Erythroblast (primary cell): ENCODE measurements at regions not wholly inside any gene's neighbourhood (a gene's known extent, or its start where the extent isn't known, plus 50 kb on each side); places are given as distances from the start of the nearest gene placed in this dataset.
A peak's percentile ranks its signal among the peaks of the same experiment; 100 is the strongest.

Source experiments
- DNase-seq, 2 experiments: peaks; one replicate each; lab custom pipeline; 2025; lab: John Stamatoyannopoulos, UW
- GATA1 ChIP-seq: IDR thresholded peaks from 2 replicates; pipeline ENCODE4 v1.6.1; 2011; ENCODE audit warnings: low read depth, mild to moderate bottlenecking, control low read depth, low read length, moderate library complexity
- POLR2A ChIP-seq: IDR thresholded peaks from 2 replicates; pipeline ENCODE4 v1.6.1; 2011; ENCODE audit warnings: mild to moderate bottlenecking, low read length

DNA sequence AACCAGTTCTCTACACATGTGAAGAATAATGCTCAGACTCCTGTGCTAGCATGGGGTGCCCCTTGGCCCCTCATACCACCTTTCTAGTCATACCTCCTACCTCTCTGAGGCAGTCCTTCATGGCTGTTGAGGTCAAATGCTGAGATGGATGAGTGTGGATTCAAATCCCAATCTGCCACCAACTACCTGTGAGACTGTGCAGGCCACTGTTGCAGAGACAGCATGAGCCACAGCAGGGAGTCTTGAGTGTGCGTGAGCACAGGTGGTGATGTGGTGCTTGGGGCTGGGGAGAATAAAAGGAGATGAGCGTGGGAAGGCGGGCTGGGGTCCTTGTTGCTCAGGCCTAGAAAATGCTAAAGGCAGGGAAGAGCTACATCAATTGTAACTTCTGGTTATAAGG is 218.0 kb upstream of the E2F8 start:
- TF ChIP-seq GATA1 (no peak), POLR2A (no peak)
- no peak for DNase-seq

DNA sequence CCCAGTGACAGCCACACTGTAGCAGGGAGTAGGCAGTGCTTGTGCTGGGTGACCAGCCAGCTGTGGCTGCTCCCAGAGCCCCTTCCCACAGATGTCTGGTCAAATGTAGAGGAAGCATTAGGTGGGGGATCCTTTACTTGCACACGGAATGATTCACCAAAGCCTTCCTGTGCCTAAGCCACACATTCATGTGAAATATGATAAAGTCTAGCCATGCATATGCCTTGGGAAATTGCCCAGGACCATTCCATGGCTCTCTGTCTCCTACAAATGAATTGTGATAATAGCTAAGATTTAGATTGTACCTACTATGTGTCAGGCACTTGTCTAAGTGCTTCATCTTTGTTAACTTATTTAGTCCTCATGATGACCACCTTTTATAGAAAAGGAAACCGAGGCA is 217.5 kb upstream of the E2F8 start:
- no peak for DNase-seq
- no peak for TF ChIP-seq POLR2A
- TF ChIP-seq GATA1 = no peak

DNA sequence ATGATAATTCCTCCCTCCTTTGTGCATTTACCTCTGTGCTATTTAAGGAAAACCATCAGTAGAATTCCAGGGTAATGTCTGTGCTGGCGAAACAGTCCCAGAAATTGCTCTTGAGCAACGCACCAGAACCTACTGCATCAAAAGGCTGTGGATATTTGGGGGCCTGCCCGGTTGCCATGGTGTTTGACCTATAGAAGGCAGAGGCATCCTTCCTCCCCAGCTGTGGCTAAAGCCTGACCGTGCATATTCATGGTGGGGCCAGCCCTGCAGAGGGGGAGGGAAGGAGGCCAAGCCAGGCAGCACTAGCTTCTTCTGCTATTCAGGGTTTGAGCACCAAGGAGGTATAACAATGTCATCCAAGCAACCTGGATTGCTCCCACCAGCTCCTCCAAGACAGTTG is 215.0 kb upstream of the E2F8 start:
- DNase-seq = no peak
- TF ChIP-seq POLR2A = no peak
- TF ChIP-seq GATA1 = no peak

- no peak for DNase-seq
- TF ChIP-seq POLR2A (no peak), GATA1 (no peak)
Observed at GRCh38 chr11:19453651-19454257, 213.0 kb upstream of the E2F8 start.

- DNase-seq = no peak
Observed at GRCh38 chr11:19451609-19452008, 210.9 kb upstream of the E2F8 start.

DNA sequence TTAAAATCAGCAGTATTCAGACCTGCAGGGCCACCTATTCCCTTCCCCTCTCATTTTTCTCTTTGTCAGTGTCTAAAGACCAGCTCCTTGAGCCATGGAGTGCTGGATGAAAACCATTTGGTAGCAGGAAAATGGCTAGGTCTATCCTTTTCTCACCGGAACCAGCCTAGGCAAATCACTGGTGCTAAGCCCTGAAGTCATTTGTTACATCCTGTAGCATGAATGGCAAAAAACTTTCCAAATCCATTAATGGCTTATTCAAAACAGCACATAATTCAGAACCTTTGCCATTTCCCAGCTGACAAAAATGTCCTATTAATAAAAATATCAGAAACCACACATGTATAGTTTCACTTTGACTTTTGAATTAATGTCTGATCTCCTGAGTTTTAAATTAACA is 209.5 kb upstream of the E2F8 start:
- TF ChIP-seq GATA1 (no peak), POLR2A (no peak)

More at GRCh38 chr11:19451609-19452008, 210.9 kb upstream of the E2F8 start:
- no peak for TF ChIP-seq GATA1
- no peak for TF ChIP-seq POLR2A

DNA sequence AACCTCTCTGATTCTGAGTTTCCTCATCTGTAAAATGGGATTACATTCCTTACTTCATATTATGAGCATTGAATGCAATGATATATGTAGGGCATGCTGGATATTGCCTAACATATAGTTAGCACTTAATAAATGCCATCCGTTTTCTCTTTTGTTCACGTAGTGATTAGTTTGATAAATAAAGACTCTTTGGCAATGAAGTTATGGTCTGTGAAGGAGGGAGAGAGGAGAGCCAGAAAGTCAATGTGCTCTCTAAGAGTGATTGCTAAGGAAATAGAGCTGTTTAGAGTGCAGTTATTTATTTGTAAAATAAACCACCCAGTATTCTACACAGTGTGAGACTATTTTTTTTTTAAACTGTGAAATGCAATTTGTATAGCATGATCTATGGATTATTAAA is 207.9 kb upstream of the E2F8 start:
- no peak for TF ChIP-seq GATA1
- no peak for TF ChIP-seq POLR2A
- no peak for DNase-seq

More for the DNA sequence above, 209.5 kb upstream of the E2F8 start:
- no peak for DNase-seq

DNA sequence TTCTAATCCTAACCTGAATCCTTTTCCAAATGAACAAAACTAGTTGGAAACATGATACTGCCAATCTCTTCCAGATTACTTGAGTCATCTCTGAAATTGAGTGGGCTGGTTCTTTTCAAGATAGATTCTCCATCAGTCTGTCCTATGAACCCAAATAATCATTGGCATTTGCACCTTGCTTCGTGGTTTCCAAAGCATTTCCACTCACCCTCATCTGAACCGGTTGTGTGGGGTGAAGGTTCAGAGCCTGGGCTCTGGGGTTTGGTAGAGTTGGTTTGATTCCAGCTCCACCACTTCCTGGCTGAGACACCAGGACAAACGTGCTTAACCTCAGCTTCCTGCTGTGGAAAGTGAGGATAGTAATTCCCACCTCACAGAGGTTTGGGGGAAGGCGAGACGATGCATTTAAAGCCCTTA is 206.4 kb upstream of the E2F8 start:
- TF ChIP-seq GATA1 (no peak), POLR2A (no peak)
- no peak for DNase-seq

GRCh38 chr11:19445771-19446170 is 205.0 kb upstream of the E2F8 start:
- DNase-seq = no peak
- TF ChIP-seq POLR2A = no peak
- TF ChIP-seq GATA1 = no peak

GRCh38 chr11:19444231-19444630 is 203.5 kb upstream of the E2F8 start:
- DNase-seq = no peak

DNA sequence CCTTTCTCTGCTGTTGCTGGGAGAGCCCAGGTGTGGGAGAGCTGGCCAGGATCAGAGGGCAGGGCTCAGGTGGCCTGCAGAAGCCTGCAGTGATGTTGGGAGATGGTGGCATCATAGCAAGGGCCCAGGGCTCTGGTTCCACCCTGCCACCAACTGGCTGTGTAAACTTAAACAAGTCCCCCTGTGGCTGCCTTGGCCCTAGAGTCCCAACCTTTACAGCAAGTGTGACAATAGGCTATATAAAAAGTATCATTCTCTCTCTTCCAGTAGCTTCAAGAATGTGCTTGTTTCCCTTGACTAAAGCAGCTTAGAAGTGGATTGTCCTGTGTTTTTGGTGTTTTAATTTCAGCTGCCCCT is 201.8 kb upstream of the E2F8 start:
- TF ChIP-seq POLR2A (no peak), GATA1 (no peak)
- DNase-seq = no peak

More at GRCh38 chr11:19444231-19444630, 203.5 kb upstream of the E2F8 start:
- no peak for TF ChIP-seq GATA1
- no peak for TF ChIP-seq POLR2A

GRCh38 chr11:19441752-19442553 is 201.2 kb upstream of the E2F8 start:
- TF ChIP-seq POLR2A = no peak
- TF ChIP-seq GATA1 = no peak
- peak; percentile 52 to 67 for DNase-seq

GRCh38 chr11:19441288-19441687 is 200.5 kb upstream of the E2F8 start:
- DNase-seq = peak in 1 of 2 experiments; percentile 9
- TF ChIP-seq POLR2A = no peak
- no peak for TF ChIP-seq GATA1

GRCh38 chr11:19437760-19438159 is 197.0 kb upstream of the E2F8 start:
- DNase-seq = no peak

More at GRCh38 chr11:19437760-19438159, 197.0 kb upstream of the E2F8 start:
- TF ChIP-seq POLR2A (no peak), GATA1 (no peak)
